Neuronal stem cell (in vitro differentiated cells): ENCODE measurements at regions not wholly inside any gene's neighbourhood (a gene's known extent, or its start where the extent isn't known, plus 50 kb on each side); places are given as distances from the start of the nearest gene placed in this dataset.
"Not testable (repeated sequence)": the region's sequence is repeated elsewhere in the genome, so short reads cannot be mapped to it uniquely, and the experiment has no call there.

ENCODE experiments used
- DNase-seq: peaks from one replicate; pipeline ENCODE4 v3.0.0-alpha.2; 2013; ENCODE audit warnings: low spot score
- H2AFZ ChIP-seq: one replicate; pipeline ENCODE4 v1.6.1; 2013; ENCODE audit warnings: mild to moderate bottlenecking, low read length, inconsistent platforms
- H2AK5ac ChIP-seq: 2 replicates; pipeline ENCODE4 v1.6.1; 2013; ENCODE audit warnings: low read depth, mild to moderate bottlenecking, inconsistent platforms, low read length, moderate library complexity, mixed read lengths
- H2BK120ac ChIP-seq: 2 replicates; pipeline ENCODE4 v1.6.1; 2013; ENCODE audit warnings: low read depth, mild to moderate bottlenecking, inconsistent platforms, low read length, moderate library complexity, mixed read lengths
- H2BK12ac ChIP-seq: one replicate; pipeline ENCODE4 v1.6.1; 2013; ENCODE audit warnings: low read length, inconsistent platforms
- H2BK15ac ChIP-seq: 2 replicates; pipeline ENCODE4 v1.6.1; 2013; ENCODE audit warnings: mild to moderate bottlenecking, low read length, inconsistent platforms, mixed read lengths
- H2BK5ac ChIP-seq: one replicate; pipeline ENCODE4 v1.6.1; 2013; ENCODE audit warnings: inconsistent platforms, mild to moderate bottlenecking, low read length, moderate library complexity
- H3K14ac ChIP-seq: one replicate; pipeline ENCODE4 v1.6.1; 2013; ENCODE audit warnings: low read length, inconsistent platforms
- H3K18ac ChIP-seq: 2 replicates; pipeline ENCODE4 v1.6.1; 2013; ENCODE audit warnings: low read length, inconsistent platforms
- H3K23ac ChIP-seq: 2 replicates; pipeline ENCODE4 v1.6.1; 2013; ENCODE audit warnings: low read depth, mild to moderate bottlenecking, mixed read lengths, low read length, inconsistent platforms; ENCODE audit not compliant: poor library complexity
- H3K27ac ChIP-seq: replicated peaks from 3 replicates; pipeline ENCODE4 v1.5.1; 2013; ENCODE audit warnings: low read length, inconsistent platforms
- H3K27me3 ChIP-seq, 3 experiments: 2 replicates each; pipeline ENCODE4 v1.6.1; 2013; ENCODE audit warnings: low read length in 3 of 3, mild to moderate bottlenecking in 2 of 3, inconsistent platforms in 1 of 3, low read depth in 1 of 3, mixed read lengths in 1 of 3, moderate library complexity in 1 of 3; ENCODE audit not compliant: control insufficient read depth in 3 of 3, insufficient read depth in 3 of 3
- H3K36me3 ChIP-seq, 2 donors: replicated peaks in 1 of 2; 2 replicates each; pipeline ENCODE4 v1.6.1; 2013; ENCODE audit warnings: low read length in 2 of 2; ENCODE audit not compliant: control insufficient read depth in 2 of 2, insufficient read depth in 2 of 2
- H3K4ac ChIP-seq: 2 replicates; pipeline ENCODE4 v1.6.1; 2013; ENCODE audit warnings: inconsistent platforms, mild to moderate bottlenecking, low read length, moderate library complexity
- H3K4me1 ChIP-seq, 2 donors: 1 replicate in 1 of 2; 2 replicates in 1 of 2; pipeline ENCODE4 v1.6.1; 2013; ENCODE audit warnings: low read length in 2 of 2, low read depth in 1 of 2; ENCODE audit not compliant: control insufficient read depth in 2 of 2, insufficient read depth in 1 of 2
- H3K4me2 ChIP-seq: one replicate; pipeline ENCODE4 v1.6.1; 2013; ENCODE audit warnings: mild to moderate bottlenecking, low read length, inconsistent platforms; ENCODE audit not compliant: insufficient read depth, poor library complexity, severe bottlenecking
- H3K4me3 ChIP-seq, 2 donors: 2 replicates each; pipeline ENCODE4 v1.5.1; 2013; ENCODE audit warnings: low read length in 2 of 2, mild to moderate bottlenecking in 2 of 2, inconsistent platforms in 1 of 2, moderate library complexity in 1 of 2
- H3K79me1 ChIP-seq: one replicate; pipeline ENCODE4 v1.6.1; 2013; ENCODE audit warnings: low read depth, mild to moderate bottlenecking, inconsistent platforms, low read length, moderate library complexity
- H3K9ac ChIP-seq: one replicate; pipeline ENCODE4 v1.6.1; 2013; ENCODE audit warnings: mild to moderate bottlenecking, low read depth, low read length, inconsistent platforms; ENCODE audit not compliant: poor library complexity
- H3K9me3 ChIP-seq, 2 donors: replicated peaks in 1 of 2; 2 replicates each; pipeline versions ENCODE3 to v1.6.1; 2013; ENCODE audit warnings: low read length in 2 of 2, mild to moderate bottlenecking in 2 of 2, inconsistent platforms in 1 of 2, low read depth in 1 of 2, mixed read lengths in 1 of 2, moderate library complexity in 1 of 2; ENCODE audit not compliant: control insufficient read depth in 2 of 2, insufficient read depth in 1 of 2
- H4K8ac ChIP-seq: one replicate; pipeline ENCODE4 v1.6.1; 2013; ENCODE audit warnings: low read depth, mild to moderate bottlenecking, inconsistent platforms, low read length, moderate library complexity
- H4K91ac ChIP-seq: one replicate; pipeline ENCODE4 v1.6.1; 2013; ENCODE audit warnings: low read length, low read depth, mild to moderate bottlenecking, inconsistent platforms; ENCODE audit not compliant: poor library complexity
- WGBS, 2 donors: extraction: QIAGEN DNeasy Blood & Tissue Kit; methylation state at CpG; one replicate each; pipeline ENCODE4 v1.1.7; 2013; ENCODE audit warnings: missing lambda C conversion rate in 2 of 2, mixed read lengths in 1 of 2; ENCODE audit not compliant: insufficient read length in 2 of 2, insufficient replicate concordance in 1 of 2; ENCODE audit errors: extremely low coverage in 2 of 2; 5-methylcytosine and 5-hydroxymethylcytosine counted together

DNA sequence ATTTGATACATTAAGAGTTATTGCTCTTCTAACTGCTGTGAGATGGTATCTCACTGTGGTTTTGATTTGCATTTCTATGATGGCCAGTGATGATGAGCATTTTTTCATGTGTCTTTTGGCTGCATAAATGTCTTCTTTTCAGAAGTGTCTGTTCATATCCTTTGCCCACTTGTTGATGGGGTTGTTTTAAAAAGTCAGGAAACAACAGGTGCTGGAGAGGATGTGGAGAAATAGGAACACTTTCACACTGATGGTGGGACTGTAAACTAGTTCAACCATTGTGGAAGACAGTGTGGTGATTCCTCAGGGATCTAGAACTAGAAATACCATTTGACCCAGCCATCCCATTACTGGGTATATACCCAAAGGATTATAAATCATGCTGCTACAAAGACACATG is 63.4 kb upstream of the PDSS1 start:
- H3K4ac ChIP-seq, H3K36me3 ChIP-seq, H2AFZ ChIP-seq, H3K18ac ChIP-seq, H2BK5ac ChIP-seq, H3K27ac ChIP-seq, H3K4me3 ChIP-seq, H3K4me2 ChIP-seq, H2BK120ac ChIP-seq, H3K14ac ChIP-seq, H3K4me1 ChIP-seq, H3K9ac ChIP-seq, H3K23ac ChIP-seq, H4K8ac ChIP-seq, DNase-seq, H2BK12ac ChIP-seq, H3K79me1 ChIP-seq, H3K9me3 ChIP-seq, H3K27me3 ChIP-seq, H2BK15ac ChIP-seq, H4K91ac ChIP-seq, H2AK5ac ChIP-seq: not testable (repeated sequence)

DNA sequence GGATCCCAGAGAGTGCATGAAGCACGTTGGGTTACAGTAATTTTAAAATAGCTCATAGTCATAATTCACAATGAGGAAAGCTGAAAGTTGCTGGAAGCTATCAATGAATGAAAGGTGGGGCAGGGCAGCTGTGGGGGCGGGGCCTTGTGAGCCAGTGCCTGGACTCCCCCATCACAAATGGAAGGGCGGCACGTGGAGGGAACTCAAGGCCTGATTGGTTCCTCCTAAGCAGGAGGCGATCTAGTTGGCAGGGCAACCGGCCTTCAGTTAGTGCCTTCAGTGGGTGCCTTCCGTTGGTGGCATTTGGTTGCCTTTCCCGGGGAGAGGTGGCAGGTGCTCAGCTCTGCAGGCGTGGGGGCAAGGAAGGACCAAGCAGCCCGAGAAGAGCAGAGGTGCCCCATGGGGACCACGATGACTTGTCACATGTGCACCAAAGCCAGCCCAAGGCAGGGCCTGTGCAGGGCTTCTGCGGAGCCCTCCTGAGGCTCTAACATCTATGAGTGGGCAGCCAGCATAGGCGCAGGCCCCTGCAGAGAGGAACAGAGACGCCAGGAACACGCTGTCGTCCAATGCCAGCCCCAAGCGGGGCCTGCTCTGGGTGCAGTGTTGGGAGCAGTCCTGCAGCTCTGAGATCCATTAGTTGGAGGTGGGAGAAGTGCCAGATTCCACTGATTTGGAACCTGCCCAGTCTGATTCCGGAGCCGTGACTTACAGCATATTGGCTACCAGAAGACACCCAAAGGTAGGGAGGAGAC is 59.8 kb upstream of the PDSS1 start:
- Histone ChIP-seq H3K23ac (no peak overlapping the region), H3K9ac (no peak overlapping the region), H3K27me3 (no peaks in the 10 kb centered on the region), H2BK15ac (no peak overlapping the region), H3K4ac (no peak overlapping the region), H3K79me1 (no peaks in the 10 kb centered on the region), H3K14ac (no peak overlapping the region), H3K27ac (no peak overlapping the region), H2BK120ac (no peak overlapping the region), H2AFZ (no peak overlapping the region), H4K8ac (no peak overlapping the region), H3K9me3 (no peaks in the 10 kb centered on the region), H4K91ac (no peak overlapping the region), H3K4me1 (peaks cover 0 to 3% of the 10 kb centered on the region in 2 donors), H3K18ac (peak overlapping the region; percentile 1), H2BK12ac (no peak overlapping the region), H2BK5ac (no peak overlapping the region), H3K4me2 (no peak overlapping the region), H2AK5ac (no peak overlapping the region), H3K4me3 (no peak overlapping the region), H3K36me3 (no peaks in the 10 kb centered on the region)
- WGBS, 2 donors = no CpG with 5 or more reads among the region's 19 CpGs
- DNase-seq = no peak

GRCh38 chr10:26640391-26640790 is 57.1 kb upstream of the PDSS1 start:
- H3K23ac ChIP-seq = no peak overlapping the region
- no peak overlapping the region for H4K8ac ChIP-seq
- H3K79me1 ChIP-seq = no peaks in the 10 kb centered on the region
- H3K4me3 ChIP-seq = peak overlapping the region in 1 of 2 donors; percentile 22
- no peak for DNase-seq
- no peak overlapping the region for H2AFZ ChIP-seq
- H3K14ac ChIP-seq = no peak overlapping the region
- no peak overlapping the region for H3K9ac ChIP-seq
- H3K36me3 ChIP-seq = no peaks in the 10 kb centered on the region
- H3K27ac ChIP-seq = no peak overlapping the region
- H2BK120ac ChIP-seq = no peak overlapping the region
- H2BK15ac ChIP-seq = no peak overlapping the region
- H3K9me3 ChIP-seq = no peaks in the 10 kb centered on the region
- H2BK12ac ChIP-seq = no peak overlapping the region
- H3K27me3 ChIP-seq = no peaks in the 10 kb centered on the region
- H4K91ac ChIP-seq = no peak overlapping the region
- peak overlapping the region; percentile 83 for H3K18ac ChIP-seq
- H3K4me1 ChIP-seq = peaks cover 0 to 3% of the 10 kb centered on the region in 2 donors
- H2AK5ac ChIP-seq = peak overlapping the region; percentile 47
- H2BK5ac ChIP-seq = no peak overlapping the region
- WGBS, 2 donors = no CpG with 5 or more reads among the region's 10 CpGs
- no peak overlapping the region for H3K4ac ChIP-seq
- H3K4me2 ChIP-seq = no peak overlapping the region

- Histone ChIP-seq H2AK5ac (no peak overlapping the region), H4K8ac (no peak overlapping the region), H3K9ac (no peak overlapping the region), H3K18ac (peak overlapping the region; percentile 48), H2AFZ (no peak overlapping the region), H2BK12ac (no peak overlapping the region), H3K4me3 (no peak overlapping the region), H3K14ac (peak overlapping the region; percentile 31), H3K4me2 (no peak overlapping the region), H3K4me1 (peaks cover 0 to 3% of the 10 kb centered on the region in 2 donors), H3K27ac (no peak overlapping the region), H3K36me3 (no peaks in the 10 kb centered on the region), H2BK15ac (peak overlapping the region; percentile 7), H3K27me3 (peaks cover 0 to 4% (median 0%) of the 10 kb centered on the region in 3 experiments), H3K9me3 (no peaks in the 10 kb centered on the region), H3K79me1 (no peaks in the 10 kb centered on the region), H3K4ac (no peak overlapping the region), H2BK120ac (no peak overlapping the region), H4K91ac (no peak overlapping the region), H2BK5ac (peak overlapping the region; percentile 24), H3K23ac (no peak overlapping the region)
- WGBS, 2 donors = no CpG with 5 or more reads among the region's 32 CpGs
- no peak for DNase-seq
These were observed 54.4 kb upstream of the PDSS1 start for GRCh38 chr10:26642896-26643653.
